Parathyroid adenoma (tissue), 2 donors: ENCODE measurements at regions not wholly inside any gene's neighbourhood (a gene's known extent, or its start where the extent isn't known, plus 50 kb on each side); places are given as distances from the start of the nearest gene placed in this dataset.

Source experiments
- H2AFZ ChIP-seq: fragments of 300-600 bp; sonication (generic); one replicate; pipeline ENCODE4 v1.7.0; 2017; ENCODE audit warnings: antibody characterized with exemption, mild to moderate bottlenecking
- H3K27ac ChIP-seq: fragments of 300-600 bp; sonication (generic); one replicate; pipeline ENCODE4 v1.7.0; 2017
- H3K27me3 ChIP-seq: fragments of 300-600 bp; sonication (generic); one replicate; pipeline ENCODE4 v1.7.0; 2017; ENCODE audit warnings: low read length; ENCODE audit not compliant: control insufficient read depth, insufficient read depth
- H3K36me3 ChIP-seq: fragments of 300-600 bp; sonication (generic); one replicate; pipeline ENCODE4 v1.7.0; 2017; ENCODE audit warnings: low read length; ENCODE audit not compliant: control insufficient read depth, insufficient read depth
- H3K4me1 ChIP-seq: fragments of 300-600 bp; sonication (generic); one replicate; pipeline ENCODE4 v1.7.0; 2017; ENCODE audit warnings: control low read depth
- H3K4me2 ChIP-seq: fragments of 300-600 bp; sonication (generic); one replicate; pipeline ENCODE4 v1.7.0; 2017; ENCODE audit warnings: low read length
- H3K4me3 ChIP-seq: fragments of 300-600 bp; sonication (generic); one replicate; pipeline ENCODE4 v1.7.0; 2017; ENCODE audit warnings: low read depth, low read length
- H3K79me2 ChIP-seq: fragments of 300-600 bp; sonication (generic); one replicate; pipeline ENCODE4 v1.7.0; 2017; ENCODE audit warnings: control low read depth
- H3K9ac ChIP-seq: fragments of 300-600 bp; sonication (generic); one replicate; pipeline ENCODE4 v1.7.0; 2017; ENCODE audit warnings: mild to moderate bottlenecking
- H3K9me3 ChIP-seq: fragments of 300-600 bp; sonication (generic); one replicate; pipeline ENCODE4 v1.7.0; 2017; ENCODE audit warnings: low read length; ENCODE audit not compliant: control insufficient read depth
- TF ChIP-seq, protein P1 (sequence below): fragments of 300-600 bp; sonication (generic); IDR thresholded peaks from one replicate; pipeline ENCODE4 v1.7.0; 2017; ENCODE audit warnings: antibody characterized with exemption, mild to moderate bottlenecking
- donor health status: primary hyperparathyroidism.

DNA sequence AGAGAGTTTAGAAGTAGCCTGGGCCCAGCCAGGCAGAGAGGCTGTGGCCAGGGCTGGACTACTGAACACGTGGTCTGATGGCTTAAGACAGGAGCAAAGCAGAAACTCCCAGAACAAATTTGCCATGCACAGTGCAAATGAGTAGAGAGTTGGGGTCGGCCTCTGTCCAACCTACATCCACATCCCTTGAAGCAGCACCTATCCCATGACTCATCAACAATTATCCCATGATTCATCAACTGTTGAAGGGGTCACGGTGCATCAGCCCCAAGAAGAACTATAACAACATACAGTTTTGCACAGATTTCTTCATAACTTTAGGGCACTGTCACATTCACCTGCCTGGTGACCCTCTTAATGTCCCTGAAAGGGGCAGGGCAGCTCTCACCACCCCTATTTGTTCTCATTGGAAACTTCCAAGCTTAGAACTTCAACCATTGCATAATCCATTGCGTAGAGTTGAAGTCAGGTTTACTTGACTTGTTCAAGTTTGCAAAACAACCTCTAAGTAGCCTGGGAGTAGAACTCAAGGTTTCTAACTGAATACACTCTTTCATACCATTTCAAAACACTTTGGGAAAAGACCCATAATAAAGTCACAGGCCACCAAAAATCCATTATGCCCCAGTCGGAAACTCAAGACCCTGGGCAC, 235.2 kb upstream of the CDH5 start:
- Histone ChIP-seq H3K9ac (no peak overlapping the region), H3K27ac (no peak overlapping the region), H3K9me3 (no peaks in the 10 kb centered on the region), H3K4me2 (no peak overlapping the region), H2AFZ (no peak overlapping the region), H3K4me3 (no peak overlapping the region), H3K79me2 (no peaks in the 10 kb centered on the region), H3K27me3 (no peaks in the 10 kb centered on the region), H3K36me3 (no peaks in the 10 kb centered on the region), H3K4me1 (peaks cover 25% of the 10 kb centered on the region)
- TF ChIP-seq, protein P1, sequence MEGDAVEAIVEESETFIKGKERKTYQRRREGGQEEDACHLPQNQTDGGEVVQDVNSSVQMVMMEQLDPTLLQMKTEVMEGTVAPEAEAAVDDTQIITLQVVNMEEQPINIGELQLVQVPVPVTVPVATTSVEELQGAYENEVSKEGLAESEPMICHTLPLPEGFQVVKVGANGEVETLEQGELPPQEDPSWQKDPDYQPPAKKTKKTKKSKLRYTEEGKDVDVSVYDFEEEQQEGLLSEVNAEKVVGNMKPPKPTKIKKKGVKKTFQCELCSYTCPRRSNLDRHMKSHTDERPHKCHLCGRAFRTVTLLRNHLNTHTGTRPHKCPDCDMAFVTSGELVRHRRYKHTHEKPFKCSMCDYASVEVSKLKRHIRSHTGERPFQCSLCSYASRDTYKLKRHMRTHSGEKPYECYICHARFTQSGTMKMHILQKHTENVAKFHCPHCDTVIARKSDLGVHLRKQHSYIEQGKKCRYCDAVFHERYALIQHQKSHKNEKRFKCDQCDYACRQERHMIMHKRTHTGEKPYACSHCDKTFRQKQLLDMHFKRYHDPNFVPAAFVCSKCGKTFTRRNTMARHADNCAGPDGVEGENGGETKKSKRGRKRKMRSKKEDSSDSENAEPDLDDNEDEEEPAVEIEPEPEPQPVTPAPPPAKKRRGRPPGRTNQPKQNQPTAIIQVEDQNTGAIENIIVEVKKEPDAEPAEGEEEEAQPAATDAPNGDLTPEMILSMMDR = no peak

DNA sequence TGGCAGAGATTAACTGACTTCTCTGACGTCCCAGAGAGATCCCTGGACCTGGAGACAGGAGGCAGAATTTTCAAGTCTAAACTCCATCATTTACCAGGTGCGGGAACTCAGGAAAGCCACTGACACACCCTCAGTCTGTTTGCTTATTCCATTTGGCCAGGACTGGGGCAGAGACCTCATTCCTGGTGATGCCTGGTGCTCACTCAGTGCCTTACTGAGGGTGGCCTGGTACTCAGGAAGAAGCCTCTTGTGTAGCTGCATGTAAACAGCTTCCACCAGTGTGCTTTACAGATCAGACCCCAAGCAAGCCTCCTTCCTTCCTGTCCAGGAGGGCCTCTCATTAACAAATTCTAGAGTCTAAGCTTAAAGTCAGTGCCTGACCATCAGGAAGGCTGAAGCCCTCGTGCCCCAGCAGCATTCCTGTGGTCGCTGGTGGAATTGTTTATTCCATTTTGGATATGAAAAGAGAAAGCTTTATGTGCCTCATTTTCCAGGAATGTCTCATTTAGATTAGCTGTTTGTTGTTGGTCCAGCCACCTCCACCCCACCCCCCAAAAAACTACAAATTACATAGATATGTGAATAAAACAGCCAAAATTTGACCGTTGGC, 236.1 kb upstream of the CDH5 start:
- H3K4me1 ChIP-seq = peaks cover 19% of the 10 kb centered on the region
- no peak overlapping the region for H3K4me2 ChIP-seq
- H3K9ac ChIP-seq = no peak overlapping the region
- H3K27ac ChIP-seq = no peak overlapping the region
- TF ChIP-seq, protein P1 = no peak
- H3K79me2 ChIP-seq = no peaks in the 10 kb centered on the region
- peak overlapping the region; percentile 26 for H2AFZ ChIP-seq
- no peak overlapping the region for H3K4me3 ChIP-seq
- H3K9me3 ChIP-seq = no peaks in the 10 kb centered on the region
- H3K36me3 ChIP-seq = no peaks in the 10 kb centered on the region
- H3K27me3 ChIP-seq = no peaks in the 10 kb centered on the region

DNA sequence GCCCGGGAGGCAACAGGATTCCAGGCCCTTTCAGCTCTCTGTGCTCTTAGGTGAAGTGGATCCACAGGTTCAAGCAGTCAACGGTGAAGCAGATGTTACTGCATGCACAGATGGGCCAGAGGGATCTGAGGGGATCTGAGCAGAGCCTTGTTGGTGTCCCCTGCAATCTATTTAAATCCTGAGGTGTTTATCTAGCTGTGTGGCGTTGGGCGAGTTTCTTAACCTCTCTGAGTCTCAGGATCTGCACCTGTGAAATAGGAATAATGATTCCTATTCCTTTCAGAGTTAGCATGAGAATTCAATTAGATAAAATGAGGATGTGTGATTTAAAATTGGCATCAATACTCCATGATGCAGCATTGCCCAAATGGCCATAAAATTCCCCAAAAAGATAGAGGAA, 237.3 kb upstream of the CDH5 start:
- no peak overlapping the region for H3K9ac ChIP-seq
- H3K4me3 ChIP-seq = no peak overlapping the region
- no peaks in the 10 kb centered on the region for H3K79me2 ChIP-seq
- H2AFZ ChIP-seq = peak overlapping the region; percentile 35
- H3K9me3 ChIP-seq = no peaks in the 10 kb centered on the region
- peaks cover 8% of the 10 kb centered on the region for H3K4me1 ChIP-seq
- TF ChIP-seq, protein P1 = no peak
- H3K36me3 ChIP-seq = no peaks in the 10 kb centered on the region
- H3K4me2 ChIP-seq = no peak overlapping the region
- no peak overlapping the region for H3K27ac ChIP-seq
- H3K27me3 ChIP-seq = no peaks in the 10 kb centered on the region

DNA sequence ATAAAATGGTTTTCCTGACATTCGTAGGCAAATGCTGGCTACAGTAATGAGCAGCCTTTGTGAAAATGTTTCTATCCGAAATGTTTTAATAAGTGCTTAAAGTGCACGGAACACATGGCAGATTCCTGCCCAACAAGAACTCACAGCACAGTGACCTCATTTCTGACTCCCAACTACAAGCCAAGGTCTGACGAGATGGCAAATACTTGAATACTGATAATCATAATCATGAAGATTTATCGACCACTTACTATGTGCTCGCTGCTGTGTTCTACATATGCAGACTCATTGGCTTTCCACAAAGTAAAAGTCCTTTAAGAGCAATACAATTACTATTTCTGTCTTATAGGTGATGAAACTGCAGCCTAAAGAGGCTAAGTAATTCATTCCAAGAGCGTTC, 238.1 kb upstream of the CDH5 start:
- no peak overlapping the region for H3K9ac ChIP-seq
- no peak overlapping the region for H3K4me2 ChIP-seq
- H3K4me3 ChIP-seq = no peak overlapping the region
- H3K27me3 ChIP-seq = no peaks in the 10 kb centered on the region
- H3K9me3 ChIP-seq = no peaks in the 10 kb centered on the region
- TF ChIP-seq, protein P1 = no peak
- H3K79me2 ChIP-seq = no peaks in the 10 kb centered on the region
- peak overlapping the region; percentile 35 for H2AFZ ChIP-seq
- H3K27ac ChIP-seq = no peak overlapping the region
- no peaks in the 10 kb centered on the region for H3K4me1 ChIP-seq
- no peaks in the 10 kb centered on the region for H3K36me3 ChIP-seq
